Vagina (tissue), 2 donors: ENCODE measurements at regions not wholly inside any gene's neighbourhood (a gene's known extent, or its start where the extent isn't known, plus 50 kb on each side); places are given as distances from the start of the nearest gene placed in this dataset.

Source experiments
- DNase-seq, 2 donors: peaks; one replicate each; pipeline ENCODE4 v3.0.0-alpha.2; 2017; ENCODE audit errors: extremely low spot score in 2 of 2
- H3K27ac ChIP-seq: fragments of 200-600 bp; sonication (generic); one replicate; pipeline ENCODE4 v1.5.1; 2019
- H3K27me3 ChIP-seq: fragments of 200-600 bp; sonication (generic); one replicate; pipeline ENCODE4 v1.5.1; 2019
- H3K36me3 ChIP-seq, 2 donors: fragments of 200-600 bp; sonication (generic); one replicate each; pipeline ENCODE4 v1.5.1; 2017 to 2019
- H3K4me1 ChIP-seq: fragments of 200-600 bp; sonication (generic); one replicate; pipeline ENCODE4 v1.5.1; 2019
- H3K4me3 ChIP-seq, 2 donors: fragments of 200-600 bp; sonication (generic); 1 replicate in 1 of 2; 2 replicates in 1 of 2; pipeline ENCODE4 v1.5.1; 2016 to 2019
- H3K9me3 ChIP-seq: fragments of 200-600 bp; sonication (generic); one replicate; pipeline ENCODE4 v1.5.1; 2019
- CTCF ChIP-seq, 3 experiments: fragments of 450-650 bp in 2 of 3; fragments of 200-600 bp in 1 of 3; sonication (generic) in 1 of 3; IDR thresholded peaks; one replicate each; pipeline ENCODE4 v1.5.1; 2017 to 2019; ENCODE audit warnings: antibody characterized with exemption in 3 of 3, mild to moderate bottlenecking in 2 of 3, moderate library complexity in 2 of 3
- POLR2A ChIP-seq, 2 donors: fragments of 450-650 bp; IDR thresholded peaks; one replicate each; pipeline ENCODE4 v1.6.1; 2017; ENCODE audit warnings: antibody characterized with exemption in 2 of 2, mild to moderate bottlenecking in 2 of 2, moderate library complexity in 2 of 2
- POLR2AphosphoS5 ChIP-seq, 2 donors: sonication (generic); formaldehyde crosslinking; IDR thresholded peaks; one replicate each; pipeline ENCODE4 v1.9.0; 2017; ENCODE audit warnings: antibody characterized with exemption in 2 of 2, mild to moderate bottlenecking in 2 of 2, low read depth in 1 of 2; ENCODE audit not compliant: insufficient read depth in 1 of 2
- intact Hi-C: fragments of 100-400 bp; cut with DNase I; formaldehyde crosslinking; loops from one replicate; pipeline ENCODE4 v1.15.1; 2023

GRCh38 chr6:168834801-168835200 is 393.8 kb downstream of the SMOC2 start:
- no peaks in the 10 kb centered on the region for H3K27me3 ChIP-seq
- no peaks in the 10 kb centered on the region for H3K4me1 ChIP-seq
- H3K36me3 ChIP-seq: no peaks in the 10 kb centered on the region
- H3K27ac ChIP-seq: no peak overlapping the region
- DNase-seq: no peak
- TF ChIP-seq POLR2A (IDR thresholded peaks at IDR 0.05): no peak
- TF ChIP-seq CTCF (IDR thresholded peaks at IDR 0.05): no peak
- no peak for TF ChIP-seq POLR2AphosphoS5 (IDR thresholded peaks at IDR 0.05; ENCODE audit: insufficient read depth in 1 of 2, low read depth in 1 of 2)
- H3K9me3 ChIP-seq: no peaks in the 10 kb centered on the region
- intact Hi-C loops: no loop called here
- H3K4me3 ChIP-seq: no peak overlapping the region

- H3K27me3 ChIP-seq: no peaks in the 10 kb centered on the region
- no peaks in the 10 kb centered on the region for H3K4me1 ChIP-seq
- intact Hi-C loops: no loop called here
- DNase-seq: no peak
- H3K36me3 ChIP-seq: no peaks in the 10 kb centered on the region
- TF ChIP-seq POLR2A (IDR thresholded peaks at IDR 0.05) (no peak), CTCF (IDR thresholded peaks at IDR 0.05) (no peak), POLR2AphosphoS5 (IDR thresholded peaks at IDR 0.05; ENCODE audit: insufficient read depth in 1 of 2, low read depth in 1 of 2) (no peak)
- no peaks in the 10 kb centered on the region for H3K9me3 ChIP-seq
- H3K27ac ChIP-seq: no peak overlapping the region
- H3K4me3 ChIP-seq: no peak overlapping the region
Observed at GRCh38 chr6:168834042-168834587, 393.1 kb downstream of the SMOC2 start.

GRCh38 chr6:168828800-168829199 is 387.8 kb downstream of the SMOC2 start:
- no peaks in the 10 kb centered on the region for H3K36me3 ChIP-seq
- intact Hi-C loops: no loop called here

GRCh38 chr6:168828035-168828434 is 387.1 kb downstream of the SMOC2 start:
- no peaks in the 10 kb centered on the region for H3K27me3 ChIP-seq
- peaks cover 8% of the 10 kb centered on the region for H3K4me1 ChIP-seq
- no peaks in the 10 kb centered on the region for H3K9me3 ChIP-seq
- no peaks in the 10 kb centered on the region for H3K36me3 ChIP-seq
- no peak overlapping the region for H3K27ac ChIP-seq
- intact Hi-C loops: no loop called here
- DNase-seq: no peak
- no peak overlapping the region for H3K4me3 ChIP-seq
- no peak for TF ChIP-seq CTCF (IDR thresholded peaks at IDR 0.05)
- no peak for TF ChIP-seq POLR2A (IDR thresholded peaks at IDR 0.05)
- TF ChIP-seq POLR2AphosphoS5 (IDR thresholded peaks at IDR 0.05; ENCODE audit: insufficient read depth in 1 of 2, low read depth in 1 of 2): no peak

More at GRCh38 chr6:168828800-168829199, 387.8 kb downstream of the SMOC2 start:
- H3K27ac ChIP-seq: no peak overlapping the region
- no peaks in the 10 kb centered on the region for H3K27me3 ChIP-seq
- H3K4me1 ChIP-seq: peaks cover 8% of the 10 kb centered on the region
- TF ChIP-seq CTCF (IDR thresholded peaks at IDR 0.05) (no peak), POLR2AphosphoS5 (IDR thresholded peaks at IDR 0.05; ENCODE audit: insufficient read depth in 1 of 2, low read depth in 1 of 2) (no peak), POLR2A (IDR thresholded peaks at IDR 0.05) (no peak)
- H3K4me3 ChIP-seq: no peak overlapping the region
- no peak for DNase-seq
- H3K9me3 ChIP-seq: no peaks in the 10 kb centered on the region

GRCh38 chr6:168827586-168827871 is 386.5 kb downstream of the SMOC2 start:
- DNase-seq: no peak
- Histone ChIP-seq H3K27ac (no peak overlapping the region), H3K4me1 (peaks cover 8% of the 10 kb centered on the region), H3K4me3 (no peak overlapping the region), H3K27me3 (no peaks in the 10 kb centered on the region), H3K9me3 (no peaks in the 10 kb centered on the region), H3K36me3 (no peaks in the 10 kb centered on the region)
- TF ChIP-seq POLR2AphosphoS5 (IDR thresholded peaks at IDR 0.05; ENCODE audit: insufficient read depth in 1 of 2, low read depth in 1 of 2): peak in 1 of 2 donors; percentile 19
- no peak for TF ChIP-seq CTCF (IDR thresholded peaks at IDR 0.05)
- intact Hi-C loops: no loop called here
